ENCODE measurements at regions not wholly inside any gene's neighbourhood (a gene's known extent, or its start where the extent isn't known, plus 50 kb on each side); places are given as distances from the start of the nearest gene placed in this dataset.
"Not testable (repeated sequence)": the region's sequence is repeated elsewhere in the genome, so short reads cannot be mapped to it uniquely, and the experiment has no call there.

DNA sequence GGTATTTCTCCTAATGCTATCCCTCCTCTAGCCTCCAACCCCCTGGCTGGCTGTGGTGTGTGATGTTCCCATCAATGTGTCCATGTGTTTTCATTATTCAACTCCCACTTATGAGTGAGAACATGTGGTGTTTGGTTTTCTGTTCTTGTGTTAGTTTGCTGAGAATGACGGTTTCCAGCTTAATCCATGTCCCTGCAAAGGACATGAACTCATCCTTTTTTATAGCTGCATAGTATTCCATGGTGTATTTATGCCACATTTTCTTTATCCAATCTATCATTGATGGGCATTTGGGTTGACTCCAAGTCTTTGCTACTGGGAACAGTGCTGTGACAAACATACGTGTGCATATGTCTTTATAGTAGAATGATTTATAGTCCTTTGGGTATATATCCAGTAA lies 204.4 kb upstream of the SSTR4 start:
- CTCF ChIA-PET (ENCODE audit: low intra/inter-chr PET ratio, low total read pairs); in situ Hi-C loops (cut with HindIII; ENCODE audit: extremely low pct_ligation_motif_present, low pct_unique_long_range_greater_than_20kb); H3K36me3 ChIP-seq (replicated peaks in 1 of 2; ENCODE audit: control insufficient read depth in 1 of 2, insufficient read depth in 2 of 2, low read length in 2 of 2): not testable (repeated sequence)

DNA sequence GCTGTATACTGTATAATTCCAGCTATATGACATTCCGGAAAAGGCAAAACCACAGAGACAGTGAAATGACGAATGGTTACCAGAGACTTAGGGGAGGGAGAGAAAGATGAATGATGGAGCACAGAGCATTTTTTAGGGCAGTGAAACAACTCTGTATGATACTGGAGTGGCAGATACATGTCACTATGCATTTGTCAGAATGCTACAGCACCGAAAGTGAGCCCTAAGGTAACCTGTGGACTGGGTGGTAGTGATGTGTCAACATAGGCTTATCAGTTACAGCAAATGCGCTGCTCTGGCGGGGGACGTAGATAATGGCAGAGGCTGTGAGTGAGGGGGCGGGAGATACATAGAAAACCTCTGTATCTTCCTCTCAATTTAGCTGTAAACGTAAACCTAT lies 201.3 kb upstream of the SSTR4 start:
- FAIRE-seq (no peak), DNase-seq (ENCODE audit: low spot score) (no peak), ATAC-seq (peak; percentile 71)
- TF ChIP-seq RARA (CRISPR knock-in tag; IDR thresholded peaks at IDR 0.05) (no peak), FOXA1 (IDR thresholded peaks at IDR 0.05) (no peak), FOXA1 (CRISPR knock-in tag; IDR thresholded peaks at IDR 0.05) (peak; percentile 34; the same call in 1 of the 2 replicates)
- 10% methylated on average over 8 of the region's 8 CpGs for WGBS (ENCODE audit: low lambda C conversion rate)
- Histone ChIP-seq H2AFZ (ENCODE audit: low read length) (no peak overlapping the region), H3K4me3 (replicated peaks in 1 of 3; ENCODE audit: insufficient read depth in 1 of 3, low read depth in 2 of 3, low read length in 3 of 3) (no peak overlapping the region), H4K20me1 (ENCODE audit: insufficient read depth, low read length) (no peaks in the 10 kb centered on the region), H3K36me3 (replicated peaks in 1 of 2; ENCODE audit: control insufficient read depth in 1 of 2, insufficient read depth in 2 of 2, low read length in 2 of 2) (no peaks in the 10 kb centered on the region), H3K27ac (ENCODE audit: extremely low read length, insufficient read depth, low read length) (no peak overlapping the region), H3K27me3 (ENCODE audit: control insufficient read depth in 1 of 2, insufficient read depth in 2 of 2, low read length in 2 of 2) (no peaks in the 10 kb centered on the region; a peak in 1 of 5 replicates), H3K4me2 (ENCODE audit: low read depth, low read length) (no peak overlapping the region), H3K79me2 (ENCODE audit: insufficient read depth, low read length) (no peaks in the 10 kb centered on the region), H3K9me3 (ENCODE audit: low read length) (no peaks in the 10 kb centered on the region), H3K9ac (ENCODE audit: insufficient read depth, low read depth, low read length) (no peak overlapping the region), H3K4me1 (ENCODE audit: insufficient read depth, low read length) (no peaks in the 10 kb centered on the region)
- in situ Hi-C loops (cut with HindIII; ENCODE audit: extremely low pct_ligation_motif_present, low pct_unique_long_range_greater_than_20kb) (no loop called here), intact Hi-C loops (cut with micrococcal nuclease; ENCODE audit: unreplicated experiment) (no loop called here)
- ChIA-PET CTCF (ENCODE audit: low intra/inter-chr PET ratio, low total read pairs) (no interaction called here), POLR2A (no interaction called here)
- BruUV-seq (replicated peaks) = no TSS peak

More for the DNA sequence above, 204.4 kb upstream of the SSTR4 start:
- ATAC-seq; H3K79me2 ChIP-seq (ENCODE audit: insufficient read depth, low read length); H3K27ac ChIP-seq (ENCODE audit: extremely low read length, insufficient read depth, low read length); H3K4me2 ChIP-seq (ENCODE audit: low read depth, low read length); H3K4me1 ChIP-seq (ENCODE audit: insufficient read depth, low read length); H3K9me3 ChIP-seq (ENCODE audit: low read length); H2AFZ ChIP-seq (ENCODE audit: low read length); H3K27me3 ChIP-seq (ENCODE audit: control insufficient read depth in 1 of 2, insufficient read depth in 2 of 2, low read length in 2 of 2); H3K9ac ChIP-seq (ENCODE audit: insufficient read depth, low read depth, low read length); FAIRE-seq; intact Hi-C loops (cut with micrococcal nuclease; ENCODE audit: unreplicated experiment); POLR2A ChIA-PET; DNase-seq (ENCODE audit: low spot score); BruUV-seq (replicated peaks); H3K4me3 ChIP-seq (replicated peaks in 1 of 3; ENCODE audit: insufficient read depth in 1 of 3, low read depth in 2 of 3, low read length in 3 of 3); H4K20me1 ChIP-seq (ENCODE audit: insufficient read depth, low read length): not testable (repeated sequence)
- 17% methylated on average over 2 of the region's 2 CpGs for WGBS (ENCODE audit: low lambda C conversion rate)
- TF ChIP-seq MNT (IDR thresholded peaks at IDR 0.05) = peak; percentile 58

Data from HepG2 (cell line).